GM23338 (cell line): ENCODE measurements at regions not wholly inside any gene's neighbourhood (a gene's known extent, or its start where the extent isn't known, plus 50 kb on each side); places are given as distances from the start of the nearest gene placed in this dataset.
A peak's percentile ranks its signal among the peaks of the same experiment; 100 is the strongest.

Experiments used
- CREB1 ChIP-seq: fragments of 250-450 bp; sonication (Bioruptor Pico); IDR thresholded peaks from 2 replicates; pipeline ENCODE4 v1.5.0; 2020; ENCODE audit warnings: low read depth, mild to moderate bottlenecking, moderate library complexity
- EZH2 ChIP-seq: fragments of 200-600 bp; sonication (generic); IDR thresholded peaks from one replicate; pipeline ENCODE4 v1.8.0; 2017; ENCODE audit warnings: antibody characterized with exemption, mild to moderate bottlenecking, low read depth; ENCODE audit not compliant: unreplicated experiment
- EZH2phosphoT487 ChIP-seq: fragments of 200-600 bp; sonication (generic); IDR thresholded peaks from one replicate; pipeline ENCODE4 v1.8.1; 2018; ENCODE audit warnings: antibody characterized with exemption; ENCODE audit not compliant: unreplicated experiment
- JUNB ChIP-seq: IDR thresholded peaks from one replicate; pipeline ENCODE4 v1.6.1; 2016; ENCODE audit warnings: antibody characterized with exemption; ENCODE audit not compliant: unreplicated experiment
- NANOG ChIP-seq: IDR thresholded peaks from 2 replicates; pipeline ENCODE4 v1.6.1; 2016; ENCODE audit warnings: antibody characterized with exemption, borderline replicate concordance
- POLR2AphosphoS5 ChIP-seq: IDR thresholded peaks from 2 replicates; pipeline ENCODE4 v1.6.1; 2016; ENCODE audit warnings: antibody characterized with exemption, low read depth
- TF ChIP-seq, protein P1 (sequence below), 2 experiments: fragments of 200-600 bp in 1 of 2; sonication (generic) in 1 of 2; conservative IDR thresholded peaks; 2 replicates each; pipeline versions ENCODE4 v1.5.1 to v1.6.1; 2016 to 2017; ENCODE audit warnings: antibody characterized with exemption in 2 of 2, low read depth in 2 of 2, mild to moderate bottlenecking in 2 of 2, moderate library complexity in 1 of 2
- TF ChIP-seq, protein P2 (sequence below): IDR thresholded peaks from one replicate; pipeline ENCODE4 v1.6.1; 2018; ENCODE audit warnings: antibody characterized with exemption; ENCODE audit not compliant: unreplicated experiment
- TF ChIP-seq, protein P3 (sequence below): IDR thresholded peaks from 2 replicates; pipeline ENCODE4 v1.6.1; 2016; ENCODE audit warnings: antibody characterized with exemption

DNA sequence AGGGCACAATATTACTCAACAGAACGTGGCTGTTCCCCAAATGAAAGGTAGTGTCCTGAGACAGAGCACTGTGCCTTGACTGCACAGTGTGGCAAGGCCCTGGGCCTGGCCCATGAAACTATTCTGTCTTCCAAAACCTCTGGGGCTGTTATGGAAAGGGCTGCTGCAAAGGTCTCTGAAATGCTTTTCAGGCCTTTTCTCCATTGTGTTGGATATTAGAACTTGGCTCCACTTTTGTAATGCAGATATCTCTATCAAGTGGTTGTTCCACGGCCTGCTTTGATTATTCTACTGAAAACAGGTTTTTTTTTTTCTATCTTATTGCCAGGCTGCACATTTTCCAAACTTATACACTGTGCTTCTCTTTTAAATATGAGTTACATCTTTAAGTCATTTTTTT is 777.5 kb upstream of the TYRP1 start:
- TF ChIP-seq EZH2, result no peak
- TF ChIP-seq, protein P1, sequence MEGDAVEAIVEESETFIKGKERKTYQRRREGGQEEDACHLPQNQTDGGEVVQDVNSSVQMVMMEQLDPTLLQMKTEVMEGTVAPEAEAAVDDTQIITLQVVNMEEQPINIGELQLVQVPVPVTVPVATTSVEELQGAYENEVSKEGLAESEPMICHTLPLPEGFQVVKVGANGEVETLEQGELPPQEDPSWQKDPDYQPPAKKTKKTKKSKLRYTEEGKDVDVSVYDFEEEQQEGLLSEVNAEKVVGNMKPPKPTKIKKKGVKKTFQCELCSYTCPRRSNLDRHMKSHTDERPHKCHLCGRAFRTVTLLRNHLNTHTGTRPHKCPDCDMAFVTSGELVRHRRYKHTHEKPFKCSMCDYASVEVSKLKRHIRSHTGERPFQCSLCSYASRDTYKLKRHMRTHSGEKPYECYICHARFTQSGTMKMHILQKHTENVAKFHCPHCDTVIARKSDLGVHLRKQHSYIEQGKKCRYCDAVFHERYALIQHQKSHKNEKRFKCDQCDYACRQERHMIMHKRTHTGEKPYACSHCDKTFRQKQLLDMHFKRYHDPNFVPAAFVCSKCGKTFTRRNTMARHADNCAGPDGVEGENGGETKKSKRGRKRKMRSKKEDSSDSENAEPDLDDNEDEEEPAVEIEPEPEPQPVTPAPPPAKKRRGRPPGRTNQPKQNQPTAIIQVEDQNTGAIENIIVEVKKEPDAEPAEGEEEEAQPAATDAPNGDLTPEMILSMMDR (conservative IDR thresholded peaks at IDR 0.05; ENCODE audit: low read depth in 2 of 2), result no peak
- no peak for TF ChIP-seq POLR2AphosphoS5
- TF ChIP-seq, protein P2, sequence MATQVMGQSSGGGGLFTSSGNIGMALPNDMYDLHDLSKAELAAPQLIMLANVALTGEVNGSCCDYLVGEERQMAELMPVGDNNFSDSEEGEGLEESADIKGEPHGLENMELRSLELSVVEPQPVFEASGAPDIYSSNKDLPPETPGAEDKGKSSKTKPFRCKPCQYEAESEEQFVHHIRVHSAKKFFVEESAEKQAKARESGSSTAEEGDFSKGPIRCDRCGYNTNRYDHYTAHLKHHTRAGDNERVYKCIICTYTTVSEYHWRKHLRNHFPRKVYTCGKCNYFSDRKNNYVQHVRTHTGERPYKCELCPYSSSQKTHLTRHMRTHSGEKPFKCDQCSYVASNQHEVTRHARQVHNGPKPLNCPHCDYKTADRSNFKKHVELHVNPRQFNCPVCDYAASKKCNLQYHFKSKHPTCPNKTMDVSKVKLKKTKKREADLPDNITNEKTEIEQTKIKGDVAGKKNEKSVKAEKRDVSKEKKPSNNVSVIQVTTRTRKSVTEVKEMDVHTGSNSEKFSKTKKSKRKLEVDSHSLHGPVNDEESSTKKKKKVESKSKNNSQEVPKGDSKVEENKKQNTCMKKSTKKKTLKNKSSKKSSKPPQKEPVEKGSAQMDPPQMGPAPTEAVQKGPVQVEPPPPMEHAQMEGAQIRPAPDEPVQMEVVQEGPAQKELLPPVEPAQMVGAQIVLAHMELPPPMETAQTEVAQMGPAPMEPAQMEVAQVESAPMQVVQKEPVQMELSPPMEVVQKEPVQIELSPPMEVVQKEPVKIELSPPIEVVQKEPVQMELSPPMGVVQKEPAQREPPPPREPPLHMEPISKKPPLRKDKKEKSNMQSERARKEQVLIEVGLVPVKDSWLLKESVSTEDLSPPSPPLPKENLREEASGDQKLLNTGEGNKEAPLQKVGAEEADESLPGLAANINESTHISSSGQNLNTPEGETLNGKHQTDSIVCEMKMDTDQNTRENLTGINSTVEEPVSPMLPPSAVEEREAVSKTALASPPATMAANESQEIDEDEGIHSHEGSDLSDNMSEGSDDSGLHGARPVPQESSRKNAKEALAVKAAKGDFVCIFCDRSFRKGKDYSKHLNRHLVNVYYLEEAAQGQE, result no peak
- no peak for TF ChIP-seq JUNB
- no peak for TF ChIP-seq CREB1 (CRISPR knock-in tag)
- TF ChIP-seq EZH2phosphoT487, result no peak
- TF ChIP-seq, protein P3, sequence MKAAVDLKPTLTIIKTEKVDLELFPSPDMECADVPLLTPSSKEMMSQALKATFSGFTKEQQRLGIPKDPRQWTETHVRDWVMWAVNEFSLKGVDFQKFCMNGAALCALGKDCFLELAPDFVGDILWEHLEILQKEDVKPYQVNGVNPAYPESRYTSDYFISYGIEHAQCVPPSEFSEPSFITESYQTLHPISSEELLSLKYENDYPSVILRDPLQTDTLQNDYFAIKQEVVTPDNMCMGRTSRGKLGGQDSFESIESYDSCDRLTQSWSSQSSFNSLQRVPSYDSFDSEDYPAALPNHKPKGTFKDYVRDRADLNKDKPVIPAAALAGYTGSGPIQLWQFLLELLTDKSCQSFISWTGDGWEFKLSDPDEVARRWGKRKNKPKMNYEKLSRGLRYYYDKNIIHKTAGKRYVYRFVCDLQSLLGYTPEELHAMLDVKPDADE, result no peak
- peak; percentile 82; the same call in 1 of the 2 replicates for TF ChIP-seq NANOG
